HL-60 (cell line): ENCODE measurements at regions not wholly inside any gene's neighbourhood (a gene's known extent, or its start where the extent isn't known, plus 50 kb on each side); places are given as distances from the start of the nearest gene placed in this dataset.
"Not testable (repeated sequence)": the region's sequence is repeated elsewhere in the genome, so short reads cannot be mapped to it uniquely, and the experiment has no call there.

Source experiments
- DNase-seq, 2 experiments: peaks; one replicate each; pipeline ENCODE4 v3.0.0-alpha.2; 2010 to 2020; ENCODE audit warnings: low read depth in 1 of 2, low spot score in 1 of 2
- H3K27ac ChIP-seq: fragments of 250-450 bp; sonication (Bioruptor Pico); replicated peaks from 2 replicates; pipeline ENCODE4 v1.5.1; 2020; ENCODE audit warnings: mild to moderate bottlenecking, moderate library complexity
- H3K27me3 ChIP-seq: fragments of 250-450 bp; sonication (Bioruptor Pico); 2 replicates; pipeline ENCODE4 v1.5.1; 2021; ENCODE audit warnings: mild to moderate bottlenecking, moderate library complexity; ENCODE audit not compliant: insufficient read depth, poor library complexity, severe bottlenecking
- H3K4me3 ChIP-seq: replicated peaks from 2 replicates; pipeline ENCODE4 v1.5.1; 2011; ENCODE audit warnings: mild to moderate bottlenecking, control low read depth, low read length; ENCODE audit not compliant: insufficient read depth
- GABPA ChIP-seq: IDR thresholded peaks from 2 replicates; pipeline ENCODE4 v1.6.1; 2012; ENCODE audit warnings: low read depth
- POLR2AphosphoS5 ChIP-seq: IDR thresholded peaks from 2 replicates; pipeline ENCODE4 v1.6.1; 2012; ENCODE audit warnings: low read depth
- SPI1 ChIP-seq: IDR thresholded peaks from 2 replicates; pipeline ENCODE4 v1.6.1; 2012; ENCODE audit warnings: low read depth, mild to moderate bottlenecking, borderline replicate concordance
- TF ChIP-seq, protein P1 (sequence below): IDR thresholded peaks from 2 replicates; pipeline ENCODE4 v1.6.1; 2012; ENCODE audit warnings: low read depth; ENCODE audit not compliant: insufficient replicate concordance
- TF ChIP-seq, protein P2 (sequence below): IDR thresholded peaks from one replicate; pipeline ENCODE4 v1.5.1; 2011; ENCODE audit warnings: low read length, control low read depth, inconsistent platforms; ENCODE audit not compliant: insufficient read depth

DNA sequence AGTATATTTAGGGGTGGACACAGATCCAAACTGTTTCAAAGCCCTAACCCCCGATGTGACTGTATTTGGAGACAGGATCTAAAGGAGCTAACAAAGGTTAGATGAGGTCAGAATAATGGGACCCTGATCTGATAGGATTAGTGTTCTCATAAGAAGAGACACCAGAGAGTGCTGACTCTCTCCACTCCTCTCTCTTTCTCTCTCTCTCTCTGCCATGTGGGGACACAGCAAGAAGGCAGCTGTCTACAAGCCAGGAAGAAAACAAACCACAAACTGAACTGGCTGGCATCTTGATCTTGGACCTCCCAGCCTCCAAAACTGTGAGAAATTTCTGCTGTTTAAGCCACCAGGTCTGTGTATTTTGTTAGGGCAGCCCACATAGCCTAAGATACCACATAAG, 84.7 kb upstream of the KDM7A start:
- H3K27me3 ChIP-seq, result no peaks in the 10 kb centered on the region
- H3K27ac ChIP-seq, result no peak overlapping the region
- H3K4me3 ChIP-seq, result no peak overlapping the region
- TF ChIP-seq, protein P1, sequence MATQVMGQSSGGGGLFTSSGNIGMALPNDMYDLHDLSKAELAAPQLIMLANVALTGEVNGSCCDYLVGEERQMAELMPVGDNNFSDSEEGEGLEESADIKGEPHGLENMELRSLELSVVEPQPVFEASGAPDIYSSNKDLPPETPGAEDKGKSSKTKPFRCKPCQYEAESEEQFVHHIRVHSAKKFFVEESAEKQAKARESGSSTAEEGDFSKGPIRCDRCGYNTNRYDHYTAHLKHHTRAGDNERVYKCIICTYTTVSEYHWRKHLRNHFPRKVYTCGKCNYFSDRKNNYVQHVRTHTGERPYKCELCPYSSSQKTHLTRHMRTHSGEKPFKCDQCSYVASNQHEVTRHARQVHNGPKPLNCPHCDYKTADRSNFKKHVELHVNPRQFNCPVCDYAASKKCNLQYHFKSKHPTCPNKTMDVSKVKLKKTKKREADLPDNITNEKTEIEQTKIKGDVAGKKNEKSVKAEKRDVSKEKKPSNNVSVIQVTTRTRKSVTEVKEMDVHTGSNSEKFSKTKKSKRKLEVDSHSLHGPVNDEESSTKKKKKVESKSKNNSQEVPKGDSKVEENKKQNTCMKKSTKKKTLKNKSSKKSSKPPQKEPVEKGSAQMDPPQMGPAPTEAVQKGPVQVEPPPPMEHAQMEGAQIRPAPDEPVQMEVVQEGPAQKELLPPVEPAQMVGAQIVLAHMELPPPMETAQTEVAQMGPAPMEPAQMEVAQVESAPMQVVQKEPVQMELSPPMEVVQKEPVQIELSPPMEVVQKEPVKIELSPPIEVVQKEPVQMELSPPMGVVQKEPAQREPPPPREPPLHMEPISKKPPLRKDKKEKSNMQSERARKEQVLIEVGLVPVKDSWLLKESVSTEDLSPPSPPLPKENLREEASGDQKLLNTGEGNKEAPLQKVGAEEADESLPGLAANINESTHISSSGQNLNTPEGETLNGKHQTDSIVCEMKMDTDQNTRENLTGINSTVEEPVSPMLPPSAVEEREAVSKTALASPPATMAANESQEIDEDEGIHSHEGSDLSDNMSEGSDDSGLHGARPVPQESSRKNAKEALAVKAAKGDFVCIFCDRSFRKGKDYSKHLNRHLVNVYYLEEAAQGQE, result no peak
- TF ChIP-seq GABPA, result no peak
- TF ChIP-seq, protein P2, sequence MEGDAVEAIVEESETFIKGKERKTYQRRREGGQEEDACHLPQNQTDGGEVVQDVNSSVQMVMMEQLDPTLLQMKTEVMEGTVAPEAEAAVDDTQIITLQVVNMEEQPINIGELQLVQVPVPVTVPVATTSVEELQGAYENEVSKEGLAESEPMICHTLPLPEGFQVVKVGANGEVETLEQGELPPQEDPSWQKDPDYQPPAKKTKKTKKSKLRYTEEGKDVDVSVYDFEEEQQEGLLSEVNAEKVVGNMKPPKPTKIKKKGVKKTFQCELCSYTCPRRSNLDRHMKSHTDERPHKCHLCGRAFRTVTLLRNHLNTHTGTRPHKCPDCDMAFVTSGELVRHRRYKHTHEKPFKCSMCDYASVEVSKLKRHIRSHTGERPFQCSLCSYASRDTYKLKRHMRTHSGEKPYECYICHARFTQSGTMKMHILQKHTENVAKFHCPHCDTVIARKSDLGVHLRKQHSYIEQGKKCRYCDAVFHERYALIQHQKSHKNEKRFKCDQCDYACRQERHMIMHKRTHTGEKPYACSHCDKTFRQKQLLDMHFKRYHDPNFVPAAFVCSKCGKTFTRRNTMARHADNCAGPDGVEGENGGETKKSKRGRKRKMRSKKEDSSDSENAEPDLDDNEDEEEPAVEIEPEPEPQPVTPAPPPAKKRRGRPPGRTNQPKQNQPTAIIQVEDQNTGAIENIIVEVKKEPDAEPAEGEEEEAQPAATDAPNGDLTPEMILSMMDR, result no peak
- no peak for TF ChIP-seq POLR2AphosphoS5
- TF ChIP-seq SPI1, result no peak
- DNase-seq, result no peak

DNA sequence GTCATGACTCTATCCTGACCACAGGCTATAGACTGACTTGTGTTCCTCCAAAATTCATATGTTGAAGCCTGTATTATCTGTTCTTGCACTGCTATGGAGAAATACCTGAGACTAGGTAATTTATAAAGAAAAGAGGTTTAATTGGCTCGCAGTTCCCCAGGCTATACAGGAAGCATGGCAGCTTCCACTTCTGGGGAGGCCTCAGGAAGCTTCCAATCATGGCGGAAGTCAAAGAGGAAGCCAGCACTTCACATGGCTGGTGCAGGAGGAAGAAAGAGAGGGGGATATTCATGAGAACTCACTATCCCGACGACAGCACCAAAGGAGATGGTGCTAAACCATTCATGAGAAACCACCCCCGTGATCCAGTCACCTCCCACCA, 84.3 kb upstream of the KDM7A start:
- DNase-seq, result no peak
- TF ChIP-seq POLR2AphosphoS5, result no peak
- TF ChIP-seq, protein P1, result no peak
- no peak for TF ChIP-seq SPI1
- TF ChIP-seq GABPA, result no peak
- TF ChIP-seq, protein P2, result no peak
- H3K27ac ChIP-seq, result no peak overlapping the region
- H3K4me3 ChIP-seq, result no peak overlapping the region
- no peaks in the 10 kb centered on the region for H3K27me3 ChIP-seq

DNA sequence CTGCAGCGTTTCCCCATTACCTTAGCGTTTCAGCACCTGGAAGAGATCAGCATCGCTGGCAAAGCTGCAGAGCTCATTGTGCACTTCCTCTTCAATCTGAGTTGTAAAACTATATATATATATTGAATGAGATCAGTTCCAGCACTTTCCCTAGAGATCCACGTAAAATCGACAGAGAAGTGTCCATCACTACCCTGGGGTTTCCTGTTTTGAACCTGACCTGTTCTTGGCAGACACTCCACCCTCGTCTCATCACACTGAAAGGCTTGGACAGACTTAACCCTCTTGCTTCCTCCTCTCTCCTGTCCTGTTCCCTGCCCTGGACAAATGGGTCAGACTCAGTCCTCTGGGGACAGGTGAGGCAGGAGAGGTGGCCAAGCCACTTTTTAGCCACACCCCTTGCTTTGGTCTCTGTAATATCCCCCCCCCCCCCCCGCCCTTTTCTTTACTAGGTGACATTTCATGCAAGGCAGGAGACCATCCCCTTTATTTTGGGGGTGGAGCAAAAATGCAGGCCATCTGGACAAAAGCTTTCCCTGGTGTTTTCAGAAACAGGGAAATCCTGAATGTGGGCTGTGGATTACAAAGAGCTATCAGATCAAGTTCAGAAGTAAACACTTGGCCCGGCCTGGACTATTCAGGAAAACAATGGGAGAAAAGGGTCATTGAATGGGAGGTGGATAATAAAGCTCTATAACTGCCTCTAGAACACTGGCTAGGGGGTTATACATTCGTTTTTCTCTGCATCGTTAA, 83.7 kb upstream of the KDM7A start:
- H3K27ac ChIP-seq, result no peak overlapping the region
- H3K4me3 ChIP-seq, result no peak overlapping the region
- TF ChIP-seq SPI1, result peak; percentile 27; the same call in 1 of the 2 replicates
- TF ChIP-seq, protein P2, result no peak
- no peak for DNase-seq
- H3K27me3 ChIP-seq, result no peaks in the 10 kb centered on the region

DNA sequence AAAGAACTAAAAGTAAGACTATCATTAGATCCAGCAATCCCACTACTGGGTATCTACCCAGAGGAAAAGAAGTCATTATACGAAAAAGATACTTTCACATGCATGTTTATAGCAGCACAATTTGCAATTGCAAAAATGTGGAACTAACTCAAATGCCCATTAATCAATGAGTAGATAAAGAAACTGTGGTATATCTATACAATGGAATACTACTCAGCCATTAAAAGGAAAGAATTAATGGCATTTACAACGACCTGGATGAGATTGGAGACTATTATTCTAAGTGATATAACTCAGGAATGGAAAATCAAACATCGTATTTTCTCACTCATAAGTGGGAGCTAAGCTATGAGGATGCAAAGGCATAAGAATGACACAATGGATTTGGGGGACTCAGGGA, 80.5 kb upstream of the KDM7A start:
- not testable (repeated sequence) for H3K4me3 ChIP-seq, H3K27me3 ChIP-seq, DNase-seq, H3K27ac ChIP-seq

DNA sequence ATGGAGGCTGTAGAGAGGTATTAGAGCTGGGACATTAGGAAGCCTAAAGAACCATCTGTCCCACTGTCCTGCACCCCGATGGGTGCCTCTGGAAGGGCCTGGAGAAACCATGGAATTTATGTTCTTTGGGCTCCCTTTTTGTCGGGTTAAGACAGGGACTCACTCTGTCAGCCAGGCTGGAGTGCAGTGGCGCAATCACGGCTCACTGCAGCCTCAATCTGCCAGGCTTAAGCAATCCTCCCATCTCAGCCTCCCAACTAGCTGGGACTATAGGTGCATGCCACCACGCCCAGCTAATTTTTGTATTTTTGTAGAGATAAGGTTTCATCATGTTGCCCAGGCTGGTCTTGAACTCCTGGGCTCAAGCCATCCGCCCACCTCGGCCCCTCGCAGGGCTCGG, 78.2 kb upstream of the KDM7A start:
- not testable (repeated sequence) for H3K27ac ChIP-seq, H3K4me3 ChIP-seq, DNase-seq, H3K27me3 ChIP-seq
